ENCODE measurements at regions not wholly inside any gene's neighbourhood (a gene's known extent, or its start where the extent isn't known, plus 50 kb on each side); places are given as distances from the start of the nearest gene placed in this dataset.

GRCh38 chr9:87073692-87074091, 126.4 kb upstream of the GAS1 start:
- no peak for TF ChIP-seq CTCF (IDR thresholded peaks at IDR 0.05)
- no peaks in the 10 kb centered on the region for H3K27me3 ChIP-seq (ENCODE audit: control insufficient read depth, insufficient read depth, low read length)
- H3K4me3 ChIP-seq (ENCODE audit: low read depth, low read length), result no peak overlapping the region
- H3K9ac ChIP-seq, result no peak overlapping the region
- H3K36me3 ChIP-seq (ENCODE audit: control insufficient read depth, insufficient read depth, low read length), result no peaks in the 10 kb centered on the region
- no peaks in the 10 kb centered on the region for H3K9me3 ChIP-seq (ENCODE audit: control insufficient read depth, low read length)
- H3K4me2 ChIP-seq (ENCODE audit: low read length), result no peak overlapping the region
- H3K27ac ChIP-seq, result no peak overlapping the region
- no peak overlapping the region for H2AFZ ChIP-seq
- H3K4me1 ChIP-seq, result no peaks in the 10 kb centered on the region
- H3K79me2 ChIP-seq, result no peaks in the 10 kb centered on the region

- no peak for TF ChIP-seq CTCF (IDR thresholded peaks at IDR 0.05)
- Histone ChIP-seq H3K27ac (no peak overlapping the region), H3K27me3 (ENCODE audit: control insufficient read depth, insufficient read depth, low read length) (no peaks in the 10 kb centered on the region), H3K4me1 (no peaks in the 10 kb centered on the region), H3K4me3 (ENCODE audit: low read depth, low read length) (no peak overlapping the region), H3K9ac (no peak overlapping the region), H3K9me3 (ENCODE audit: control insufficient read depth, low read length) (no peaks in the 10 kb centered on the region), H3K4me2 (ENCODE audit: low read length) (no peak overlapping the region), H2AFZ (no peak overlapping the region), H3K36me3 (ENCODE audit: control insufficient read depth, insufficient read depth, low read length) (no peaks in the 10 kb centered on the region), H3K79me2 (no peaks in the 10 kb centered on the region)
Measured at GRCh38 chr9:87075537-87075936, 128.2 kb upstream of the GAS1 start.

GRCh38 chr9:87076825-87077224, 129.5 kb upstream of the GAS1 start:
- no peak overlapping the region for H2AFZ ChIP-seq
- H3K9ac ChIP-seq, result no peak overlapping the region
- no peaks in the 10 kb centered on the region for H3K4me1 ChIP-seq
- no peaks in the 10 kb centered on the region for H3K79me2 ChIP-seq
- no peak overlapping the region for H3K4me2 ChIP-seq (ENCODE audit: low read length)
- H3K36me3 ChIP-seq (ENCODE audit: control insufficient read depth, insufficient read depth, low read length), result no peaks in the 10 kb centered on the region
- TF ChIP-seq CTCF (IDR thresholded peaks at IDR 0.05), result no peak
- no peaks in the 10 kb centered on the region for H3K27me3 ChIP-seq (ENCODE audit: control insufficient read depth, insufficient read depth, low read length)
- no peaks in the 10 kb centered on the region for H3K9me3 ChIP-seq (ENCODE audit: control insufficient read depth, low read length)
- H3K27ac ChIP-seq, result no peak overlapping the region
- no peak overlapping the region for H3K4me3 ChIP-seq (ENCODE audit: low read depth, low read length)

- Histone ChIP-seq H3K27me3 (ENCODE audit: control insufficient read depth, insufficient read depth, low read length) (no peaks in the 10 kb centered on the region), H3K36me3 (ENCODE audit: control insufficient read depth, insufficient read depth, low read length) (no peaks in the 10 kb centered on the region), H3K9me3 (ENCODE audit: control insufficient read depth, low read length) (no peaks in the 10 kb centered on the region), H3K4me1 (no peaks in the 10 kb centered on the region), H2AFZ (no peak overlapping the region), H3K27ac (no peak overlapping the region), H3K4me2 (ENCODE audit: low read length) (no peak overlapping the region), H3K9ac (no peak overlapping the region), H3K79me2 (no peaks in the 10 kb centered on the region), H3K4me3 (ENCODE audit: low read depth, low read length) (no peak overlapping the region)
- TF ChIP-seq CTCF (IDR thresholded peaks at IDR 0.05), result no peak
Measured at GRCh38 chr9:87077986-87078385, 130.7 kb upstream of the GAS1 start.

- no peak overlapping the region for H3K4me3 ChIP-seq (ENCODE audit: low read depth, low read length)
- no peak overlapping the region for H3K27ac ChIP-seq
- no peak overlapping the region for H2AFZ ChIP-seq
- H3K9ac ChIP-seq, result no peak overlapping the region
- H3K4me2 ChIP-seq (ENCODE audit: low read length), result no peak overlapping the region
- no peak for TF ChIP-seq CTCF (IDR thresholded peaks at IDR 0.05)
- H3K4me1 ChIP-seq, result no peaks in the 10 kb centered on the region
- H3K79me2 ChIP-seq, result no peaks in the 10 kb centered on the region
- H3K9me3 ChIP-seq (ENCODE audit: control insufficient read depth, low read length), result no peaks in the 10 kb centered on the region
- H3K27me3 ChIP-seq (ENCODE audit: control insufficient read depth, insufficient read depth, low read length), result no peaks in the 10 kb centered on the region
- no peaks in the 10 kb centered on the region for H3K36me3 ChIP-seq (ENCODE audit: control insufficient read depth, insufficient read depth, low read length)
Measured at GRCh38 chr9:87080512-87081264, 133.4 kb upstream of the GAS1 start.
